Right lobe of liver (tissue), 4 donors: ENCODE measurements at regions not wholly inside any gene's neighbourhood (a gene's known extent, or its start where the extent isn't known, plus 50 kb on each side); places are given as distances from the start of the nearest gene placed in this dataset.

ENCODE experiments used
- CTCF ChIP-seq, 4 donors: fragments of 200-600 bp in 3 of 4; fragments of 450-650 bp in 1 of 4; IDR thresholded peaks; one replicate each; pipeline versions ENCODE4 v1.5.1 to v1.8.0; 2016 to 2022; ENCODE audit warnings: antibody characterized with exemption in 4 of 4, mild to moderate bottlenecking in 2 of 4
- POLR2A ChIP-seq: fragments of 450-650 bp; IDR thresholded peaks from one replicate; pipeline ENCODE4 v1.6.1; 2017; ENCODE audit warnings: antibody characterized with exemption, mild to moderate bottlenecking
- donor health status: DM: no; HTN: no; CAD: no.
- donor health status: DM: no; HTN: no; CAD: no.
- donor health status: DM: no; HTN: yes; CAD: no.

GRCh38 chr16:16890964-16891363, 512.0 kb downstream of the NPIPA7 start:
- TF ChIP-seq CTCF (IDR thresholded peaks at IDR 0.05) (no peak), POLR2A (no peak)
